OCI-LY7 (cell line): ENCODE measurements at regions not wholly inside any gene's neighbourhood (a gene's known extent, or its start where the extent isn't known, plus 50 kb on each side); places are given as distances from the start of the nearest gene placed in this dataset.

Experiments used
- EZH2phosphoT487 ChIP-seq: fragments of 200-600 bp; sonication (generic); IDR thresholded peaks from 2 replicates; pipeline ENCODE4 v1.6.1; 2018; ENCODE audit warnings: low read depth, borderline replicate concordance, mild to moderate bottlenecking, mixed run types, antibody characterized with exemption, low read length, moderate library complexity, mixed read lengths
- TF ChIP-seq, protein P1 (sequence below): fragments of 200-600 bp; sonication (generic); conservative IDR thresholded peaks from 2 replicates; pipeline ENCODE4 v1.5.1; 2014; ENCODE audit warnings: mild to moderate bottlenecking, antibody characterized with exemption, low read length, moderate library complexity, mixed read lengths

DNA sequence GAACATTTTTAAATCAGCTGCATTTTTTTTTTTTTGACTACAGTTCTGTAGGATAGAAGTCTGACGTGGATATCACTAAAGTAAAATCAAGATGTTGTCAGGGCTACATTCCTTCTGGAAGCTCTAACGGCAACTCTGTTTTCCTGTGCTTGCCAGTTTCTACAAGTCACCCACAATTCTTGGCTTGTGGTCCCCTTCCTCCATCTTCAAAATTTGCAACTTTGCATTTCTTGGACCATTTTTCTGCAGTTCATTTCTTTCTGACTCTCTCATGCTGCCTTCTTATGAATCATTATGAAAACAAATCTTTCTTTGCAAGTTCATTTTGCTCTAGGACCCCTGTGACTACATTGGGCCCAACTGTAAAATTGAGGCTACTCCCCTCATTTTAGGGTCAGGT is 367.9 kb downstream of the DSC3 start:
- TF ChIP-seq, protein P1, sequence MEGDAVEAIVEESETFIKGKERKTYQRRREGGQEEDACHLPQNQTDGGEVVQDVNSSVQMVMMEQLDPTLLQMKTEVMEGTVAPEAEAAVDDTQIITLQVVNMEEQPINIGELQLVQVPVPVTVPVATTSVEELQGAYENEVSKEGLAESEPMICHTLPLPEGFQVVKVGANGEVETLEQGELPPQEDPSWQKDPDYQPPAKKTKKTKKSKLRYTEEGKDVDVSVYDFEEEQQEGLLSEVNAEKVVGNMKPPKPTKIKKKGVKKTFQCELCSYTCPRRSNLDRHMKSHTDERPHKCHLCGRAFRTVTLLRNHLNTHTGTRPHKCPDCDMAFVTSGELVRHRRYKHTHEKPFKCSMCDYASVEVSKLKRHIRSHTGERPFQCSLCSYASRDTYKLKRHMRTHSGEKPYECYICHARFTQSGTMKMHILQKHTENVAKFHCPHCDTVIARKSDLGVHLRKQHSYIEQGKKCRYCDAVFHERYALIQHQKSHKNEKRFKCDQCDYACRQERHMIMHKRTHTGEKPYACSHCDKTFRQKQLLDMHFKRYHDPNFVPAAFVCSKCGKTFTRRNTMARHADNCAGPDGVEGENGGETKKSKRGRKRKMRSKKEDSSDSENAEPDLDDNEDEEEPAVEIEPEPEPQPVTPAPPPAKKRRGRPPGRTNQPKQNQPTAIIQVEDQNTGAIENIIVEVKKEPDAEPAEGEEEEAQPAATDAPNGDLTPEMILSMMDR = no peak
- no peak for TF ChIP-seq EZH2phosphoT487
